ENCODE measurements at regions not wholly inside any gene's neighbourhood (a gene's known extent, or its start where the extent isn't known, plus 50 kb on each side); places are given as distances from the start of the nearest gene placed in this dataset.
"Not testable (repeated sequence)": the region's sequence is repeated elsewhere in the genome, so short reads cannot be mapped to it uniquely, and the experiment has no call there.

DNA sequence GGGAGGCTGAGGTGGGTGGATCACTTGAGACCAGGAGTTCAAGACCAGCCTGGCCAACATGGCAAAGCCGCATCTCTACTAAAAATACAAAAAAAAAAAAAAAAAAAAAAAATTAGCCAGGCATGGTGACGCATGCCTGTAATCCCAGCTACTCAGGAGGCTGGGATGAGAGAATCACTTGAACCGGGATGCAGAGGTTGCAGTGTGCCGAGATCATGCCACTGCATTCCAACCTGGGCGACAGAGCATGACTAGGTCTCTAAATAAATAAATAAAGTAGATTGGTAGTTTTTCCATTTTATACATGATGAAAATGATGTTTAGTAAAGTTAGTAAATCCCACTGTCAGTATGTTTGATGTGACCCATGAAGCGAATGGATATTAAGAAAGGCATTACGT, 531.0 kb upstream of the SPRY2 start:
- not testable (repeated sequence) for H3K27ac ChIP-seq (ENCODE audit: low read depth, low read length); H3K79me2 ChIP-seq (ENCODE audit: control insufficient read depth, insufficient read depth, low read length, unreplicated experiment); H3K27me3 ChIP-seq (ENCODE audit: insufficient read depth, low read length); H3K4me1 ChIP-seq (ENCODE audit: control insufficient read depth, insufficient read depth, low read length, unreplicated experiment); H3K4me3 ChIP-seq (ENCODE audit: low read depth, low read length); H2AFZ ChIP-seq (ENCODE audit: low read length, unreplicated experiment); H3K36me3 ChIP-seq (ENCODE audit: insufficient read depth, low read length)

- Histone ChIP-seq H3K4me3 (ENCODE audit: low read depth, low read length) (no peak overlapping the region), H2AFZ (ENCODE audit: low read length, unreplicated experiment) (no peak overlapping the region), H3K27me3 (ENCODE audit: insufficient read depth, low read length) (no peaks in the 10 kb centered on the region; the same call in 1 of the 2 replicates), H3K4me1 (ENCODE audit: control insufficient read depth, insufficient read depth, low read length, unreplicated experiment) (no peaks in the 10 kb centered on the region), H3K79me2 (ENCODE audit: control insufficient read depth, insufficient read depth, low read length, unreplicated experiment) (no peaks in the 10 kb centered on the region), H3K27ac (ENCODE audit: low read depth, low read length) (no peak overlapping the region), H3K36me3 (ENCODE audit: insufficient read depth, low read length) (no peaks in the 10 kb centered on the region)
Measured at GRCh38 chr13:80871481-80871880, 530.6 kb upstream of the SPRY2 start.

GRCh38 chr13:80870186-80870585, 529.3 kb upstream of the SPRY2 start:
- Histone ChIP-seq H3K79me2 (ENCODE audit: control insufficient read depth, insufficient read depth, low read length, unreplicated experiment) (no peaks in the 10 kb centered on the region), H3K27me3 (ENCODE audit: insufficient read depth, low read length) (no peaks in the 10 kb centered on the region; the same call in 1 of the 2 replicates), H3K36me3 (ENCODE audit: insufficient read depth, low read length) (no peaks in the 10 kb centered on the region), H3K4me1 (ENCODE audit: control insufficient read depth, insufficient read depth, low read length, unreplicated experiment) (no peaks in the 10 kb centered on the region), H3K27ac (ENCODE audit: low read depth, low read length) (no peak overlapping the region), H2AFZ (ENCODE audit: low read length, unreplicated experiment) (no peak overlapping the region), H3K4me3 (ENCODE audit: low read depth, low read length) (no peak overlapping the region)

DNA sequence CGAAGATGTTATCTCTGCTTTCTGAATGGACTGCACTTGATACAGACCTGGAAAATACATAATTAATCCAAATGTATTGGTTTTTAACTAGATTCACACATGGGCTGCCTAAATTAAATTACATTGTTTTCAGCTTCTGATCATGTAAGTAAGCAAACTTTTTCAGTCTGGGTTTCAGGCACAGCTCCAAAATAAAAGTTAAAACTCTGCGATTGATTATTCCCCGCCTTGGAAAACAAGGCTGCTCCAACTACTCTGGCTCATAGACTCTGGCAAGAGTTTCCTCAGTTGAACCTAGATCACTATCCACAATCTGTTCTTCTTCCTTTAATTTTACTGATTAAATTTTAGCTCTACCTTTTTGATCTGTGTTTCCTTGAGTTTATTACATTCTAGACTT, 526.0 kb upstream of the SPRY2 start:
- H3K27ac ChIP-seq (ENCODE audit: low read depth, low read length): no peak overlapping the region
- H3K4me1 ChIP-seq (ENCODE audit: control insufficient read depth, insufficient read depth, low read length, unreplicated experiment): no peaks in the 10 kb centered on the region
- H3K27me3 ChIP-seq (ENCODE audit: insufficient read depth, low read length): no peaks in the 10 kb centered on the region; the same call in 1 of the 2 replicates
- no peaks in the 10 kb centered on the region for H3K79me2 ChIP-seq (ENCODE audit: control insufficient read depth, insufficient read depth, low read length, unreplicated experiment)
- no peak overlapping the region for H3K4me3 ChIP-seq (ENCODE audit: low read depth, low read length)
- no peak overlapping the region for H2AFZ ChIP-seq (ENCODE audit: low read length, unreplicated experiment)
- H3K36me3 ChIP-seq (ENCODE audit: insufficient read depth, low read length): no peaks in the 10 kb centered on the region

DNA sequence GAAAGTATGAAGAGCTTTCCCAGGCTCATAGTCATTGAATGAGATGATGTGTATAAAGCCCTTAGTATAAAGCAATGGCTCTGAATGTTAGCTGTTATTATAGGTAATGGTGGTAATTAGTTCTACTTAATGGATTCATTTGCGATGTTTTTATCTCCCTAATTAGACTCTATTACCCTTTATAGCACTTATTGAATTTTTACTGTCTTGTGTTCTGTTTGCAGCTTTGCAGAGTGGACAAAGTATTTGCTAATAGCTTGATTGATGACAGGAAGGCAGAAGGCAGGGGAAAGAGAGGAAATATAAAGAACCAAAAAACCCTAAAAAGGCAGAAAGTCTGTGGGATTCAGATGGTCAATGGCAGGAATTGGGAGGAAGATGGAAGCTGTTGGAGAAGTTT, 524.4 kb upstream of the SPRY2 start:
- Histone ChIP-seq H3K4me3 (ENCODE audit: low read depth, low read length) (no peak overlapping the region), H2AFZ (ENCODE audit: low read length, unreplicated experiment) (no peak overlapping the region), H3K27ac (ENCODE audit: low read depth, low read length) (no peak overlapping the region), H3K4me1 (ENCODE audit: control insufficient read depth, insufficient read depth, low read length, unreplicated experiment) (no peaks in the 10 kb centered on the region), H3K79me2 (ENCODE audit: control insufficient read depth, insufficient read depth, low read length, unreplicated experiment) (no peaks in the 10 kb centered on the region), H3K36me3 (ENCODE audit: insufficient read depth, low read length) (no peaks in the 10 kb centered on the region), H3K27me3 (ENCODE audit: insufficient read depth, low read length) (no peaks in the 10 kb centered on the region; the same call in 1 of the 2 replicates)

GRCh38 chr13:80862456-80862855, 521.5 kb upstream of the SPRY2 start:
- Histone ChIP-seq H3K27ac (ENCODE audit: low read depth, low read length) (no peak overlapping the region), H3K4me1 (ENCODE audit: control insufficient read depth, insufficient read depth, low read length, unreplicated experiment) (no peaks in the 10 kb centered on the region), H3K79me2 (ENCODE audit: control insufficient read depth, insufficient read depth, low read length, unreplicated experiment) (no peaks in the 10 kb centered on the region), H3K4me3 (ENCODE audit: low read depth, low read length) (no peak overlapping the region), H2AFZ (ENCODE audit: low read length, unreplicated experiment) (no peak overlapping the region), H3K36me3 (ENCODE audit: insufficient read depth, low read length) (no peaks in the 10 kb centered on the region), H3K27me3 (ENCODE audit: insufficient read depth, low read length) (no peaks in the 10 kb centered on the region; the same call in 1 of the 2 replicates)

GRCh38 chr13:80860845-80861244, 519.9 kb upstream of the SPRY2 start:
- H3K36me3 ChIP-seq (ENCODE audit: insufficient read depth, low read length): no peaks in the 10 kb centered on the region
- no peak overlapping the region for H2AFZ ChIP-seq (ENCODE audit: low read length, unreplicated experiment)
- H3K4me1 ChIP-seq (ENCODE audit: control insufficient read depth, insufficient read depth, low read length, unreplicated experiment): no peaks in the 10 kb centered on the region
- no peaks in the 10 kb centered on the region for H3K27me3 ChIP-seq (ENCODE audit: insufficient read depth, low read length)
- H3K4me3 ChIP-seq (ENCODE audit: low read depth, low read length): no peak overlapping the region
- no peak overlapping the region for H3K27ac ChIP-seq (ENCODE audit: low read depth, low read length)
- H3K79me2 ChIP-seq (ENCODE audit: control insufficient read depth, insufficient read depth, low read length, unreplicated experiment): no peaks in the 10 kb centered on the region

DNA sequence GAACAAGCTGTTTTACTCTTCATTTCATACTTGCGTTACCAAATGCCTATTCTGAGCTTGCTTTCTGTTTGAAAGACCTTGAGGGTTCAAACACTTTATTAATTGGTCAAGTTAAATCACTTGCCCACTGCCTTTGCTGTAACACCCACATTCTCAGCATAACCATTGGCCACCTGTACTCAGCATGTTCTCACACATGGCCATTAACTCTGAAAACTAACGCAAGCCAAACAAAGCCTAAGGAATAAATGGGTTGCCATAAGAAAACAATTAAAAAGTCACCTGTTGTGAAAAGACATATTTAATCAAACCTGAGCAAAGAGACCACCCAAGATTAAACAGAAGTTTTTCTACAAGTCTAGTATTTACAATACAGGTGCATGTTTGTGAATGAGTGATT, 517.2 kb upstream of the SPRY2 start:
- Histone ChIP-seq H3K27ac (ENCODE audit: low read depth, low read length) (no peak overlapping the region), H2AFZ (ENCODE audit: low read length, unreplicated experiment) (no peak overlapping the region), H3K4me3 (ENCODE audit: low read depth, low read length) (no peak overlapping the region), H3K27me3 (ENCODE audit: insufficient read depth, low read length) (no peaks in the 10 kb centered on the region), H3K4me1 (ENCODE audit: control insufficient read depth, insufficient read depth, low read length, unreplicated experiment) (no peaks in the 10 kb centered on the region), H3K36me3 (ENCODE audit: insufficient read depth, low read length) (no peaks in the 10 kb centered on the region), H3K79me2 (ENCODE audit: control insufficient read depth, insufficient read depth, low read length, unreplicated experiment) (no peaks in the 10 kb centered on the region)

DNA sequence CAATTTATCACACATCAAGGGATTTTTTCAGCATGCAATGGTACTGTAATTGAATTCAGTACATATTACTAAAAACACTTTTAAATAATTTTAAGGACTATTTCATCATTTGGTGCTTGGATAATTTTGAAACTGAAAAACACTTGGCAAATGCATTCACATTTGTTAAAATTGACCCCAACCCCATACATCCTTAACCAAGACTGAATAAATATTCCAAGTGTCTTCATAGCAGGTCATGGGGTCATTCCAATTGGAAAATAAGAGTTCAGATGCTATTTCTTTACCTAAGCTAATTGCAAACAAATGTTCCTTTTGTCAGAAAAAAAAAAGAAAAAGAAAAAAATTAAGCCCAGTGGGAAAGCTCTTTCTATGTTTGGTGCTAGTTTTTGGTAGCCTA, 516.4 kb upstream of the SPRY2 start:
- no peaks in the 10 kb centered on the region for H3K79me2 ChIP-seq (ENCODE audit: control insufficient read depth, insufficient read depth, low read length, unreplicated experiment)

DNA sequence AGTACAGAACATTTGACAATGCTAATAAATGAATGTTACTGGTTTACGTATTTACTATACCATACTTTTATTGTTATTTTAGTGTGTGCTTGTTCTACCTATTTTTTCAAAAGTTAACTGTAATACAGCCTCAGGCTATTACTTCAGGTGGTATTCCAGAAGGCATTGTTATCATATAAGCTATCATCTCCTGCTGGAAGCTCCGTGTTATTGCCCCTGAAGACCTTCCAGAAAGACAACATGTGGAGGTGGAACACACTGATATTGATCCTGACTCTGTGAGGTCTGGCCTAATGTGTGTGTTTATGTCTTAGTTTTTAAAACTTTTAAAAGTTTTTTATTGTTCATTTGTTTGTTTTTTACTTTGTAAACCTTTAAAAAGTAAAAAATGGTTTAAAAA, 509.8 kb upstream of the SPRY2 start:
- Histone ChIP-seq H3K27me3 (ENCODE audit: insufficient read depth, low read length) (no peaks in the 10 kb centered on the region), H3K27ac (ENCODE audit: low read depth, low read length) (no peak overlapping the region), H3K79me2 (ENCODE audit: control insufficient read depth, insufficient read depth, low read length, unreplicated experiment) (no peaks in the 10 kb centered on the region), H3K36me3 (ENCODE audit: insufficient read depth, low read length) (no peaks in the 10 kb centered on the region), H2AFZ (ENCODE audit: low read length, unreplicated experiment) (no peak overlapping the region), H3K4me3 (ENCODE audit: low read depth, low read length) (no peak overlapping the region), H3K4me1 (ENCODE audit: control insufficient read depth, insufficient read depth, low read length, unreplicated experiment) (no peaks in the 10 kb centered on the region)

More for the DNA sequence above, 516.4 kb upstream of the SPRY2 start:
- Histone ChIP-seq H2AFZ (ENCODE audit: low read length, unreplicated experiment) (no peak overlapping the region), H3K4me1 (ENCODE audit: control insufficient read depth, insufficient read depth, low read length, unreplicated experiment) (no peaks in the 10 kb centered on the region), H3K36me3 (ENCODE audit: insufficient read depth, low read length) (no peaks in the 10 kb centered on the region), H3K27ac (ENCODE audit: low read depth, low read length) (no peak overlapping the region), H3K27me3 (ENCODE audit: insufficient read depth, low read length) (no peaks in the 10 kb centered on the region), H3K4me3 (ENCODE audit: low read depth, low read length) (no peak overlapping the region)

- Histone ChIP-seq H3K4me3 (ENCODE audit: low read depth, low read length) (no peak overlapping the region), H3K4me1 (ENCODE audit: control insufficient read depth, insufficient read depth, low read length, unreplicated experiment) (no peaks in the 10 kb centered on the region), H3K27me3 (ENCODE audit: insufficient read depth, low read length) (no peaks in the 10 kb centered on the region), H2AFZ (ENCODE audit: low read length, unreplicated experiment) (no peak overlapping the region), H3K79me2 (ENCODE audit: control insufficient read depth, insufficient read depth, low read length, unreplicated experiment) (no peaks in the 10 kb centered on the region), H3K27ac (ENCODE audit: low read depth, low read length) (no peak overlapping the region), H3K36me3 (ENCODE audit: insufficient read depth, low read length) (no peaks in the 10 kb centered on the region)
Measured at GRCh38 chr13:80844164-80844563, 503.2 kb upstream of the SPRY2 start.

All from ACC112 (cell line).